NCI-H2081 treated with DMSO at 0.1 percent for 48 hours (cell line): ENCODE measurements at regions not wholly inside any gene's neighbourhood (a gene's known extent, or its start where the extent isn't known, plus 50 kb on each side); places are given as distances from the start of the nearest gene placed in this dataset.

Experiments
- DNase-seq: peaks from one replicate; lab custom pipeline; 2025; lab: John Stamatoyannopoulos, UW

DNA sequence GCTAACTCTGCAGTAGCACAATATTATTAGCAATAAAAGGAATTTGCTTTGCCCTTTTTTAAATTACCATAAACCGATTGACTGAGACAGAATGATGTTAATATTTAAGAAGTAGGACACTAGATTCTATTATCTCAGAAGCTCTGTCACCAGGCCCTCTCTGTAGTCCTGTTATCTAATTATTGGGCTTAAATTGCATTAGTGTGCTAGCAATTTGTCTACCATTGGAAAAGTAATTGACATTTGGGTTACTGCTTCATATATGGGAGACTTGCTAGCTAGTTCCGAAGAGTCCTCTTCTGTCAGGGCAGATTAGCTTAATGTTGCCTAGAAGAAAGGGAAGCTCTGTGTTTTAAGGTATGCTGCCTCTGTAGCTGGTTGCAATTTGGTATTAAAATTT lies 1107.3 kb upstream of the EEF2KMT start:
- DNase-seq = no peak

DNA sequence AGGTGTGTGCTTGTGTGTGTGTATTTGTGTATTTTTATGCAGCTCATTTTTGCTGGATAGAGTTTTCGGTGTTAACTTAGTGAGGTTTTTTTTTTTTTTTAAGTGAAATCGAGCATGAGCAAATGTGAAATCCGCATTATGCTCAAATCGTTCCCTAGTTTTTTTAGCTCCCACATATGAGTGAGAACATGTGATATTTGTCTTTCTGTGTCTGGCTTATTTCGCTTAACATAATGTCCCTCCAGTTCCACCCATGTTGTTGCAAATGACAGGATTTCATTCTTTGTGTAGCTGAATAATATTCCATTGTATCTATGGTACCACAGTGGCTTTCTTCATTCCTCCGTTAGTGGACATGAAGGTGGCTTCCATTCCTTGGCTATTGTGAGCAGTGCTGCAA lies 1103.3 kb upstream of the EEF2KMT start:
- DNase-seq = no peak

DNA sequence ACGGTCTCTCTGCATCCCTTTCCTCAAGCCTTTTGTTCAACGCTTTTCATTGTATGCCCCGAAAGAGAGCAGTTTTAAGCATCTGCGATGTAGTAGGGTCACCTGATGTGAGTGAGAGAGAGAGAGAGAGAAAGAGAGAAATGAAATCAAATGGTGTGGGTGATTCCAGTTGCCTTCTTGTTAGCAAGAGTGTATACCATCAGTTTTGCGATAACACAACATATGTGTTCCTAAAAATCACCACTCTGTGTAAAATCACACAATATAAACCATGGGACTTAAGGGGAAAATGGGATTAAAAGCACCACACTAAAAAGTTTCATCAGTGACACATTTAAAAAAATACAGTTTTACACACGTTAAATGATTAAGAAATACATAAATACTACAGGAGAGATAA lies 1102.7 kb upstream of the EEF2KMT start:
- no peak for DNase-seq

DNA sequence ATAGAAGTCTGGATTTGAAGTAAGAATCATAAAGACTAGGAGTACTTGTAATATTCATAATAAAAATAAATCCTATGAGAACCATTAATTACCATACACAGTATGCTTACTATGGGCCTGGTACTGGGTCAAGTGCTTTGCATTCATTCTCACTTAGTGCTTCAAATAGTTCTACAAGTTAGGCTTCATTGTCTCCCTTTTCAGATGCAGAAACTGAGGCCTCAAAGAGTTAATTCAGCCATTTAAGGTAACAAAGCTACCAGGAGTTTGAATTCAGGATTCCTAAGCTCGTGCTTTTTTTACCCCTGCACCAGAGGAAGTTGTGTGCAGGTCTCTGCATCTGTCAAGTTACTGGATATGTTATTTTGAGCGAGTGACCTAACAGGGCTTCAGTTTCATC lies 1098.4 kb upstream of the EEF2KMT start:
- DNase-seq = no peak

DNA sequence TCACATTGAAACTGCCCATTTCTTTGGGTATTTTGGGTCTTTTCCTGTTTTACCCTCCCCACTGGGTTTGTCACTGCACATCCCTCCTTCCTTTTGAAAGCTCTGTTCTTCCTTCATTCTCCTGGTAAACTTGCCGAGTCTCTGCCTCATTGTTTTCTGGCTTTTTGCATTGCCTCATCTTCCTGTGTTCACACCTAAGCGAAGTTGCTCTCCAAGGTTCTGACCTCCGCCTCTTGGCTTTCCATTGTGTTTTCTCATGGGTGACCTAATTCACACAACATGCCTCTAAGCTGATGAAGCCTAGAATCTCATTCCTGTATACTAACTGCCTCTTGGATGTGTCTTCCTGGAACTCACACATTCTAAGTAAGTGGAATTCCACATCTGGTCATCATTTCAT lies 1096.1 kb upstream of the EEF2KMT start:
- DNase-seq = no peak

DNA sequence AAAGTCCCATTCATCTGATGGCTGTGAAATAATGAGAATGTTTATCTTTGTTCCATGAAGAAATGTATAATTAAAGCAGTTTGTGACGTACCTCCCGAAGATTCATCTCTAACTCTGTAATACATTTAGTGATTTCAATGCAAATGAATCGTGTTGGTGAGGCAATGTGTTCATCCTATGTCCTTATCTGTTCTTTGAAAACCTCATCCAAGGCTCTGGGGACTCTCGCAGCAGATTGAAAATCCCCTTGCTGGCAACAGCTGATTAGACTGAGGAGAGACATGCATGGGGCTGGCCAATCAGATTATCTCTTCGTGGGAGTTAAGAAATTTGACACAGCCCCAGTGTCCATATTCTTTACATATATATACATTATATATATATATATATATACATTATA lies 1095.4 kb upstream of the EEF2KMT start:
- DNase-seq = no peak

DNA sequence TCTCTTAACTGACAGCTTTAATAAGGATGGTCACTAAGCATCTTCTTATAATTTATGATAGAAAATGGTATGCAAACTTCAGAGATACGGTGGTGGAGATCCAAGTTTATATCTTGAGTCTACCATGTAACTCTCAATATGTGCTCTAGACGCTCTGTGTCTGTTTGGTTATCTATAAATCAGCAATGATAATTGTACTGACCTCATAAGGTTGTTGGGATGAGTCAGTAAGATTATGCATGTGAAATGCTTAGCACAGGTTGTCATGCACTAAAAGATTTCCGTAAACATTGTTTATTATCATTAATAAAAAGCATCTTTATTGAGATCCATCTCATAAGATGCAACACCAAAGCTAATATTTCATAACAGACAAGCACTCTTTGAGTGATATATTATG lies 1094.9 kb upstream of the EEF2KMT start:
- no peak for DNase-seq

DNA sequence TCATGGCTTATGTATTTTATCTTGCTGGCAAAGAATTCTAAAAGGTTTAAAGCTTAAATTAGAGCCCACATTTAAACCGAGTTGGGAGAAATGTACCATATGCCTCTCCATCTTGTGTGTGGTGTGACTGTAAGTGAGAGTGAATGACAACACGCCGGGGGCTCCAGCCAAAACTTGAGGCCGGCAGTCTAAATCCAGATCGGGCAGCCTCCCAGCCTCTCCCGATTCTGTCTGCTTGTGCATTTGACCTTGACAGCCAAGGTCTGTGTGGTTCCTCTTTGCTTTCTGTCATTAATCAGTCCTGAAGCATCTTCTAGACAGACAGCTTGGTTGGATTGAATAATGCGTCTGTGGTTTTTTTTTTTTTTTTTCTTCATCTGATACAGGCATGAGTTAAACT lies 1093.2 kb upstream of the EEF2KMT start:
- DNase-seq = no peak

DNA sequence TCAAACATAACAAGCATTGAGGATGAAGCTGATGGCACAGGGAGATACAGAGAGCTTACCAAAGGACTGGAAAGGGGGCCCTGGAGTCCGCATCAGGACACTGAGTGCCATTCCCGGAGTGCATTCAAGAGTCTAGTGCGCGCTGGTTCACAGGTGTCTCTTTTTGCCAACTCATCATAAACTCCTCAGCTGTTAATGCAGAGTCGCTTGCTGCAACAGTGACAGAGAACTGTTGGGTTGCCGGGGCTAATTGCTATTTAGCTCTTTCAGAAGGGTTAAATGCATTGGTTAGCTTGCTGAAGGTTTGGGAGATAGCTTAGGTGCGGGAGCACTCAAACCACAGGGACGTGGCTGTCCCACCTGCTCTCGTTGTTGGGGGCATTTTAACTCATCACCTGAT lies 1091.6 kb upstream of the EEF2KMT start:
- DNase-seq = no peak

DNA sequence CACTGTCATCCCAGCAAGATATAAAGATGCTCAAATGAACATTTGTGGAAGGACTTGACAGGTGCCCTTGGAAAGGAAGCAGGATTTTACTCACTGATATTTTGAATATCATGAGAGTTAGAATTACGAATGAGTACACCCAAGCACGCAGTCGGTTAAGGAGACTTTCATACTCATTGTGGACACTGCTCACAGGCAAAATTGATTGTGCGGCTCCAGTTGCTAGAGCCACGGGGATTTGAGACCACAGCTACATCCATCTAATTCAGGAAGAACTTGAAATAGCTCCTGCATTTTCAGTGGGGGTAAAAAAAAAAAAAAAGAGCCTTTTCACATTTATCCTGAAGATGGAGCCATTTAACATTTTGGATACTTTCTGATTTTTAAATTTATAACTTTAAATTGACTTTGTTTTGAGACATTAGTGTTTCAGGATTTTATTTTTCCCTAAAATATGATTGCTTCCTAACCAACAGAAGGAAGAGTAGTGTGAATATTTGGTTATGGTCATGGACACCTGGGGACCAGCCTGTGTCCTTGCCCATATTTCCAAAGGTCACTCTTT lies 1080.1 kb upstream of the EEF2KMT start:
- DNase-seq = no peak

DNA sequence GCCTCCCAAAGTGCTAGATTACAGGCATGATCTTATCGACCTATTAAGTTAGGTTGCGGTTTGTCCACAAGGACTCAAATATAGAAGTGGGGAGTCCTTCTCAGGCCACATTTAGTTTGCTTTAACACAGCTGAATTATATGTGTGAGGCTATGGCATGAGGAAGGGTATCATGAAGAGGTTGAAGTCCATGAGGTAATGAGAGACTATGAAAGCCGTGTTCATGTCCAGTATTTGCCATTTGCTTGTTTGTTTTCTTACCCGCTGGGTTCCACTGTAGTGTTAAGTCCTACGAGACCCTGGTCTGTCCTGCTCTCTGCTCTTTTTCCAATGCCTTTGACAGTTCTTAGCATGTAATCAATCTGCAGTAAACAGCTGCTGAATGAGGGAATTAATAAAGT lies 1072.4 kb upstream of the EEF2KMT start:
- DNase-seq = no peak

DNA sequence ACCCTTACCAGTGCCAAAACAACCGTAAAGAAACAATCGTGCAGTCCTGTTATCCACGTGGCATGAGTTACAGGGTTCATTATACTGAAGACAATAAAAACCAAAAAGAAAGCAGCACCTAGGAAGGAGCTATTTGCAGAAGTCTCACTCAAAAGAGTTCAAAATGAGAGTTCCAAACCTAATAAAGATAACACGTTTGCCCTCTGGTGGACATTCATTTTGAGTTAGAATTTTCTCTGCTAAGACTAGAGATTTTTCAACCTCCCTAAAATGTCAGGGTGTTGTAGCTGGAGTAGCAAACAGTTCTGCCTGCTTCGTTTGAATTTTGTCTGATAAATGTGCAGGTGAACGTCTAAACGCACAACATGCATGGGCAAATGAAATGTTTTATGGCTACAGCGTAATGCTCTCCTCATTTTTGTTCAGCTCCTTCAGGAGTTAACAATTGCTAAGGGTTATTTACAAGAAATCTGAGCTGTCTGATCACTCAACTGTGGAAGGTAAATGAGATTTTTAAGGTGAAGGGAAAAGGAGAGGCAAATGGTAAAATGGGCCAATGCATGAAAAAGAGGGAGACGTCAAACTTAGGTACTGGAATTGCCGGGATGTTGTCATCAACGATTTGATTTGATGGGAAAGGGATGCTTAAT lies 1067.9 kb upstream of the EEF2KMT start:
- no peak for DNase-seq

DNA sequence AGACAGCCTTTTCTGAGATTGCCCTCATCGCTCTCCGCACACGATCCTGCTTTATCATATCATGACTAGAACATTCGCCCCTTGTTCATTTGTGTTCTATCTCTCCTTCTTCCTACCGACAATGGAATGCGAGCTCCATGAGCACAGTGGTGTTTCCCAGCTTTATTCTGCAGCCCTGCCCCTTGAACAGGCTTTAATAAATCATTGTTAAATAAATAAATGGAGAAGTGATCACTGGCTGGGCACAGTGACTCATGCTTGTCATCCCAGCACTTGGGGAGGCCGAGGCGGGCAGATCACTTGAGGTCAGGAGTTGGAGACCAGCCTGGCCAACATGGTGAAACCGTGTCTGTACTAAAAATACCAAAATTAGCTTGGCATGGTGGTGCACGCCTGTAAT lies 1063.3 kb upstream of the EEF2KMT start:
- DNase-seq = no peak

DNA sequence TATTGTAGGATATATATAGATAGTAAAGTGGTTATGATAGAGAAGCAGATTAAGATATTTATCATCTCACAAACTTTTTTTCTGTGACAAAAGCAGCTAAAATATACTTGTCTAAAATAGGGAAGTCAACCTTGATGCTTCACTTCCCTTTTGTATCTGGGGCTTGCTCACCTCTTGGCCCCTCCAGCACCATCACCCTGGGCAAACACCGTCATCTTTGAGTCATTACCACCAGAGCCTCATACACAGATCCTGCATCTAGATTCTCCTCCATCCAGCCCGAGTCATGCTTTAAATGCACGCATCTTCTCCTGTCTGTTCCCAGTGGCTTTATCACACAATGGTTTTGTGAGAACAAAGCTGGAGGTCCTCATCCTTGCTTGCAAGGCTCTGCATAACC lies 1062.7 kb upstream of the EEF2KMT start:
- no peak for DNase-seq

DNA sequence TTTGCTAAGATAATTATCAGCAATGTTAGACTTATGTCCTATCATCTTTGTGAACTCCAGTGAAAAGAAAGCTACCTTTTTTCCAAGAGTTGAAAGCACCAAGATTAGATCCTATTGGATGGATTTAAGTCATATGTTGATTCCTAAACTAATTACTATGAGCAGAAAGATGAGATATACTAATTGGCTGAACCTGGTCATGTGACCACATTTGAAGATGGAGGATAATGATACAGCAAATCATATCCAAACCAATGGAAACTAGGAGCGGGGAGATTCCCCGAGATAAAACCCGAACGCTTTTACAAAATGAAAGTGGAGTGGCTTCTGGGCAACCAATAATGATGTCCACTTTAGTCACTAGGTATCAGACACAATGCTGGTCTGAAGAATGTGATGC lies 1060.2 kb upstream of the EEF2KMT start:
- DNase-seq = no peak

DNA sequence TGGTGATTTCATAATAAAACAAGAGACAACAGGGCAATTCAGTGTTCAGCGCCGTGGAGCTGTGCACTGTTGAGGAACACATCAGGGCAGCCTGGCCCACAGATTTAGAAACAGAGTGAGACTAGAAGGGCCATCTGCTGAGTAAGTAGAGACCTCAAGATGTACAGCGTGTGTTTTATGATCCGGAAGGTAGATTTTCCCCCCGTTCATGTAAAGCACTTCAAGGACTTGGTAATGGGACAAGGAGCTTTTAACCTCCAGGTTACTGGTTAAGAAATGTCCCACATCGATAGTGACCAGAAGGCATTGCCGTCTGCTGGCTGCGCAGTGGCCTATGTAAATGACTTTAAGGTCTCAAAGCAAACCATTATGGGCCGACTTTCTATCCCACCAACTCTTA lies 1057.7 kb upstream of the EEF2KMT start:
- no peak for DNase-seq

DNA sequence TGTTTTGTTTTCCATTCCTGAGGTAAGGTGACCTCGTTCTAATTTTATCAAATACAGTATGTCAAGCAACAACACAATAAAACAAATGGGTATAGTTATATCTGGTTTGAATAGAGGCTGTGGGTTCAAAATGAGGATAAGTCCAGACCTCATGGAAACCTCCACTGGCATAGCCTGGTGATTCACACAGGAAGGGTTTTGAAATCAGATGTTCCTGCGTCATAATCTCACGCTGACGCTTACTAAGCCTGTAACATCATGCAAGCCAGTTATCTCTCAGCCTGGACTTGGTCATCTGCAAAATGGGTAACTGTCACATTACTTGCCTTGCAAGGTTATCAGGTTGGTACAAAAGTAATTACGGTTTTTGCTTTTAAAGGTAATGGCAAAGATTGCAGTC lies 1056.3 kb upstream of the EEF2KMT start:
- DNase-seq = no peak

DNA sequence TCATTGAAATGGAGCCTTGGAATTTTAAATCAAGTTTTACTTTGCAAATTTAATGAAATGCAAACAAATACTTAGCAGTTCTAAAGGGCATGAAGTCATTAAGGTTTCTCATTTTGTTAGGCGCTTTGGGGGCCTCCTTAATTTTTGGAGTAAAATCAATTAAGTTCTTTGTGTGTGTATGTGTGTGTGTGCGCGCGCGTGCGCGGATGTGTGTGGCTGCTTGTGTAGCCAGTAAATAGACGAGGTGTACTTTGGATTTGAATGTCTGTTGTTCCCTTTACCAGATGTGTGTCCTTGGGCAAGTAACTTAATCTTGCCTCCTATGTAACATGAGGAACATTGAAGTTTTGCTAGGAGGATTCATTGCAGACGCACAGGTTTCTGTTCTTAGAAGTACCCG lies 1051.4 kb upstream of the EEF2KMT start:
- no peak for DNase-seq

DNA sequence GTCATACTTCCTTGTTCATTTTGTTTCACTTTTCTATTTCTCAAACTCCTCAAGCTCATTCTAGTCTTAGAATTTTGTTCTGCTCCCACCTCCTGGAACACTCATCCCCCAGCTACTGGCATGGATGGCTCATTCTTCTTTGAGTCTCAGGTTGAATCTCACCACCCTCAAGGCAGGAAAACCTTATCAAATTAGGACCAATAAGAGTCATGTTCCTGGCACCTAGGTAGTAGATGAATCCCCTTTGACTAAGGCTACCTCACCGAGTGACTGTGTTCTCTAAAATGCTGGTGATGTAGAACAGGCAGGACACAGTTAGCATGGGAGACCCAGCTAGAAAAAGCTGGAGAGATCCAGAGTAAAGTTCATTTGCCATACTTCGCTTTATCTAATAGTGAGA lies 1050.8 kb upstream of the EEF2KMT start:
- DNase-seq = no peak

DNA sequence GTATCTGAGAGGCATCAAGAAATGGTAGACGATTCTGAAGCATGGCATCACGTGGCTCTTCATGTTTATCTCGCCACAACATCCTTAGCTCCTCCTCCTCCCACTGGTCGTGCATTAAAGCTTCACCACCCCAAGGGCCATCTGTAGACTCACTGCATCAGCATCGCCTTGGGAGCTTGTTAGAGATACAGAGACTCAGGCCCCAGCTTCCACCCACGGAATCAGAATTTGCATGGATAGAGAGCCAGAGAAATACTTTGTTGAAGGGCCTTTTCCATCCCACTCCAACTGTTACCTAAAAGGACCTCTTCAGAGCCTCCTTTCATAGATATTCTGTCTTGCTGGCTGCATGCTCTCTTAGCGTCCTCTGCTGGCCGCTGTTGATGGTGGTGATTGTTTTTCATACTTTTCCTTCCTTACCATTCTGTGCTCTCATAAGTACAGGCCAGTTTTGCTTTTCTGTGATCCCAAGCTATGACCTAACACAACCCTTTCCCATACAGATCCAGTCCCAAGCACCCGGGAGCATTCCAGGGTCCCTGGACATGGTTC lies 1049.4 kb upstream of the EEF2KMT start:
- DNase-seq = no peak

DNA sequence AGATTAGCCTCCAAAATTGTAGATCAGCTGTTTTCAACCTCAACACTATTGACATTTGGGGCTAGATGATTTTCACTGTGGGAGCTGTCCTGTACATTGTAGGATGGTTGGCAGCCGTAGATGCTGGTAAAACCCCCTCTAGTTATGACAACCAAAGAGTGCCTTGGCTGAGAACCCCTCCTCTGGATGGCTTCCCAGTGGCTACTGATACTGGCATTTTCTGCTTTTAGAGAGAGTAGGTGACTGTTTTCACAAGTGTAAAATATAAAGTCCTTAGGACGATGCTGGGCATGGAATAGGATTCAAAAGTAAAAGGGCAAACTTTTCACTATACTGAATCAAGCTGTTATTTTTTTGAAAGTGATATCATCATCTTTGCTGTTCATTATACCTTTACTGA lies 1048.8 kb upstream of the EEF2KMT start:
- no peak for DNase-seq

DNA sequence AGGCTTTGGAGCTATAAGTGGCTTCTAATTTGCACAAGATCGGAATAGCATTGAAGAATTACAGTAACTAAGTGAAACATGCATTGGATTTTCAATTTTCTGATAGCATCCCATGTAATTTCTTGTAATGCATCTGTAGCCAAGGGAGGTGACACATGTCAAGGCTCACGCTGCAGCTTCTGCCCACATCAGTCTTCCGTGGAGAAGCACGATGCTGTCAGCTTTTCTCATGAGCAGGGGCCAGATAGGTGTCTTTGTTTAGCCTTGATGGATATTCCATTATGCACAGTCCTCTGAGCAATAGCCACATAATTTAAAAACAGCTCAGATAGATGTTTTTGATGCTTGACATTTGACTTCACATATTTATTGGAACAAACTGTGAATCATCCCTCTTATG lies 1046.9 kb upstream of the EEF2KMT start:
- DNase-seq = no peak

DNA sequence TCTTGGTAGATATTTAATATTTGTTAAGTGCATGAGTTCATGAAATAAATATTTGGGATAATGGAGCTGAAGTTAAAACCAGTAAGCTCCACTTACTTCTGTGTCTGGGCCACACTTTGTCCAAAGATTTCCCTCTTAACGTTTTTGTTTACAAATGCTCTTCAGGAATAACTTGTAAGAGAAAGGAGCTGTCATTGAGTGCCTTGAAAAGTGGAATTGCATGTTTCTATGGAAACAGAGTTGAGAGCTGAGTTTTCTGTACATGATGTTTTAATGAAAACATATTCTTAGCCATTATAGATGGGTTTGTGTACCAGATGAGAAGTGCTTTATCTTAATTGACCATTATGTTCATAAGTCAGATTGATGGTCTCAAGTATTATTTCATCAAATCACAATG lies 1045.4 kb upstream of the EEF2KMT start:
- DNase-seq = no peak

DNA sequence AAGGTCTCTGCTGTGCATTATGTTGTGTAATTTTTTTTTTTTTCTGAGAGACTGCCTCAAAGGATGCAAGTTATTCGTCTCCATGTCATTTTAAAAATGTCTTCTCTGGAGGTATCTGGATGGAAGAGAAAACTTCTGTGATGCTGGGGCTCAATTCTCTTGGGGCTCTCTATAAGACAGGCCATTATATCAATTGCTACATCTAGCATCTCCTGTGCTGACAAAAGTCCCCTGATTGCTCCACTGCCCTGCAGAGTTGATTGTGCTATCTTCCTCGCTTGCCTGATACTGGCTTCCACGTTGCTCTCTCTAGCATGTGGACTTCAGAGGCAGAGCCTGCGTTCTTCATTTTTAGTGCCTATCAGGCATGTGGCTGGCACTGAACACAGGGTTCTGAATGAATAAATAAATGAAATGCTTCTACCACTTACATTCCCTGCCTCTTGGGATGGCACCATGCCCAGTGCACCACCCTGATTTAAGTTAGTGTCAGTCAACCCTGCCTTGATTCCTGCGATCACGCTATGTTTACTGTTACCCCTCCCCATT lies 1035.5 kb upstream of the EEF2KMT start:
- no peak for DNase-seq
